Fibroblast of lung (primary cell): ENCODE measurements at regions not wholly inside any gene's neighbourhood (a gene's known extent, or its start where the extent isn't known, plus 50 kb on each side); places are given as distances from the start of the nearest gene placed in this dataset.

Source experiments
- CTCF ChIP-seq, 2 donors: IDR thresholded peaks in 1 of 2; conservative IDR thresholded peaks in 1 of 2; 1 replicate in 1 of 2; 2 replicates in 1 of 2; pipeline ENCODE4 v1.5.1; 2011 to 2012; ENCODE audit warnings: low read length in 2 of 2, control low read depth in 1 of 2, inconsistent platforms in 1 of 2, low read depth in 1 of 2, mild to moderate bottlenecking in 1 of 2
- EZH2 ChIP-seq: IDR thresholded peaks from 2 replicates; pipeline ENCODE4 v1.5.1; 2012; ENCODE audit warnings: low read length, control low read depth, mild to moderate bottlenecking; ENCODE audit errors: missing control alignments

DNA sequence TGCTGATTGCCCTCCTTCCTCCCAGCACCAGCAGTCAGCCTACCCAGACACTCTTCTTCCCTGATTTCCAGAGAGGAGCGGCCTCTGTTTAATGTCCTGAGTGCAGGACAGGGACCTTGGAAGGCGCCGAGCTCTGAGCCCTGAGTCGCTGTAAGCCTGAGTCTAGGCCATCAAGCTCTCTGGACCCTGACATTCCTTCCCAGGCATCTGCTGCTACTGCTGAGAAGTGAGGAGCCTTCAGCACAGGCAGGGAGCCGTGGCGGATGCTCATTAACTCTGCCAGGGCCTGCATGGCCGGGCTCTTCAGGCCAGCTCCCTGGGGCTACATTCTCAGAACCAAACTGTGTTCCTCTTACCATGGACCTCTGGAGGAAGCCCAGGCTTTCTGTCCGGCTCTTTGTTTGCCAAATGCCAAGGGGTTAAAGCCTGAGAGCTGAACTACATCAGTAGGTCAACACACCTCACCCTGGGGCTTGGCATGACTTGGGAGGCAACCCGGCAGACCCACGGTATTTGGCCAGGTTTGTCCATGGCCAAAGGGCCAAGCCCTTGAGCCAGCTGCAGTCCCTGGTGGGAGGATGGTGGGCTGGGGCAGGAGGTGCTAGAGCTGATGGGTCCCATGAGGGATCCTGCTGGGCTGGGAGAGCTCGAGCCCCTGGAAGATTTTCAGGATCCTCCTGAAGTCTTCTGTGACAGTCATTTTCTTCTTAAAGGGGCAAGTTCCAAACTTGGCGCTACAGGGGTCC, 721.4 kb downstream of the BRD1 start:
- TF ChIP-seq CTCF (conservative IDR thresholded peaks at IDR 0.05 in 1 of 2, IDR thresholded peaks at IDR 0.05 in 1 of 2; ENCODE audit: low read depth in 1 of 2, low read length in 2 of 2) (no peak), EZH2 (no peak)
